ENCODE measurements at regions not wholly inside any gene's neighbourhood (a gene's known extent, or its start where the extent isn't known, plus 50 kb on each side); places are given as distances from the start of the nearest gene placed in this dataset.

DNA sequence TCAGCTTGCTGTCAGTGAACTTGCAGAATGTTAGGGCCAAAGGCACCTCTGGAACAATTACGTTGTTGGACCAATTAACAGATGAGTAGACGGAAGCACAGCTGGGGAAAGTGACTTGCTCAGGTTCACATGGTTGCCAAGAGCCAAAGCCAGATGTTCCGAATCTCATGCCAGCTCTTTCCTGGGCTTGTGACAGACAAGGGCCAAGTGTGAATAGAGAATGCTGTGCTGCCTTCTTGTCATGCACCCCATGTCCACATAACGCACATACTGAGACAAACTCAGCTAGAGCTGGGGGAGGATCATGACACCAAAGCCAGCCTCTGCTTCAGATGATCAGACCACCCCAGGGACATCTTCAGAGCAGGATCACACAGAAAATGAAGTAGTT is 616.3 kb downstream of the INSC start:
- no peak for DNase-seq (ENCODE audit: low read depth)

DNA sequence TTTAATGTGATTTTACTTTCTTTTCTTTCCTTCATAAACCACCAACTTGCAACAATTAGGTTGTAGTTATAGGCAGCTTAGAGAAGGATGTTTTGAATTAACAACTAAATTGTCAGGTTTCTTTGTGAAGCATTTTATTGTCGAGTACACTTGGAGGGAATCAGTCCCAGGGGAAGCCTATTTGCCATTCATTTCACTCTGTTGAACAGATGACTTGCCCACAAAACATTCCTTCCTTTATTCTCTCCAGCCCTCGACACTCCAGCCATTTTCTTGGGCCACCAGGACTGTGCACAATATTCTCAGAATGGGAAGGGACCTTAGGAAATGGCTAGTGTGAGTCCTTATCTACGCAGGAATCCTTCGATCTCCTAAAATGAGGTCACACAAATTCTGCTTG is 620.6 kb downstream of the SOX6 start:
- DNase-seq (ENCODE audit: low read depth) = no peak

DNA sequence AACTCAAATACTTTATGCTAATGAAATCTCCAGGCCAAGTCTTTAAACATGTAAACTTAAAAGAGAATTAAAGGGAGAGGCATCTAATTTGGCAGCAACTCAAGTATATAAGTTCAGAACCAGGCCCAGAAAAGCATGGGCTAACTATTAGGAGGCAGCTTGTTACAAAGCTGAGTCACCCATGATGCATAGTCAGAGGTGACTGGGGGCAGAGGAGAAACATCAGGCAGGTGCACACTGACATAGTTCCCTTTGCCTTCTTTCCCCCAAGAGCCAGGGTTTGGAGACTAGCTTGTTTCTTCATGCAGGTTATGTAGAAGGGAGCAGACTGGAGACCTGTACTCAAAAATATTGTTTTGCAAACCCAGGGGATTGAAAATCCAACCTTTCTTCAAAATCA is 619.0 kb downstream of the SOX6 start:
- no peak for DNase-seq (ENCODE audit: low read depth)

DNA sequence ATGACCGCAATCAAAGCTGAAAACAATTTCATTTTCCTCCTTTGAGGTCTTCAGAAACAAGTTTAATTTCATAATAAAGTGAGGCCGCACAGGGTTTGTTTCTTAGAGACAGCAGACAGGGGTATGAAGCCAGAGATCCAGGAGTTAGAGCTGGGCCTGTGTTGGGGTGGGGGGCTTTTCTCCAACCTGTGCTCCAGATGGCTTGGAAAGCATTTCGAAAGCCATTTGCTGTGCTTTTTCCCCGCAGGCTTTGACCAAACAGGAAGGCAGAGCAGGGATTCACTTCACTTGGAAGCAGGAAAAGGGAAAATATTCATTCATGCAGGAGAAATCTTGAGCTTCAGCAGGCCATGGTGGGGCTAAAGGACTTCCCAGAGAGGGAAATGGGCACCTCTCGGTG is 617.4 kb downstream of the SOX6 start:
- DNase-seq (ENCODE audit: low read depth) = no peak

DNA sequence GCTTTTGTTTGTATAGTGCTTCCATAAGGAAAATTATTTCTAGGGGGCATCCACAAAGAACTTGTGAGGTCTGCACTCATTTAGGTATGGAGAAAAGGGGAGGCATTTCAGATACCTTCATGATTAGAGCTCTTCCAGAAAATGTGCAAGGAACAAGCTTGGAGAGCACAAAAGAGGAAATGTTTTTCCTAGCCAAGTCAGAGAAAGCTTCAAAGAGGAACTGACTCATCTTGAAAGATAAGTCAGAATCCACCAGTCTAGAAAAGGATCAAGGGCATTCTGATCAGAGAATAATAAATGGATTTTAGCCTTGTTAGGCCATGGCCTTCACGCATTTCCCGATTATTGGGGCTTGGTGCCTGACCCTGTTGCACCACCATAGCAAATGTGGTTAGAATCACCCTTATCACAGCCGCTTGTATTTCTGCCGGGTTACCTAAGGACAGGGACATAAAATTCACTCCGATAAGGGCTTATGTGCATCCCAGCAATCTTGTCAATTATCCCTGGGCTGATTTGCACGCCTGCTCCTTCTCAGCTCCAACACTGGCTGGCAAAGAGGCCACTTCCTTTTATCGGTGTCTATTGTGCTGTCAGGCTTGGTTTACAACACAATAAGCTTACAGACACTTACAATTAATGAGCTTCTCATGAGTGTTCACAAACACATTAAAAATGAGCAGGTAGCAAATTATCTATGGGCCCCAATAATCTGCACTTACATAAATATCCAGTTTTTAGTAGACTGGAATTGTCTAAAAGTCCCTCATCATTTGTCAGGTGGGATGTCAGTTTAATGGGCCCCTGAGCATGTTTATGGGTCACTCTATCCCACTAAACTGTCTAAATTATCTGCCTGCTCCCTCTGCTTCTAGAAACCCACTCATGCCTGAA is 613.5 kb downstream of the SOX6 start:
- DNase-seq (ENCODE audit: low read depth) = no peak

DNA sequence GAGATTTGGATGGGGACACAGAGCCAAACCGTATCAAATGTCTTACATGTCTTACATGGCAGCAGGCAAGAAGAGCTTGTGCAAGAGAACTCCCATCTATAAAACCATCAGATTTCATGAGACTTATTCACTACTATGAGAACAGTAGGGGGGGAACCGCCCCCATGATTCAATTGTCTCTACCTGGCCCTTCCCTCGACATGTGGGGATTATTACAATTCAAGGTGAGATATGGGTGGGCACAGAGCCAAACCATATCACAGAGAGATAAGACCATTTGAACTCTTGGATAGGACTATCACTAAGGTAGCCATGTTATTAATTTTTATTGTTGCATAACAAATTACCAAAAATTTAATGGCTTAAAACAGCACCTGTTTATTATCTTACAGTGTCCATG is 611.7 kb downstream of the SOX6 start:
- DNase-seq (ENCODE audit: low read depth) = no peak

DNA sequence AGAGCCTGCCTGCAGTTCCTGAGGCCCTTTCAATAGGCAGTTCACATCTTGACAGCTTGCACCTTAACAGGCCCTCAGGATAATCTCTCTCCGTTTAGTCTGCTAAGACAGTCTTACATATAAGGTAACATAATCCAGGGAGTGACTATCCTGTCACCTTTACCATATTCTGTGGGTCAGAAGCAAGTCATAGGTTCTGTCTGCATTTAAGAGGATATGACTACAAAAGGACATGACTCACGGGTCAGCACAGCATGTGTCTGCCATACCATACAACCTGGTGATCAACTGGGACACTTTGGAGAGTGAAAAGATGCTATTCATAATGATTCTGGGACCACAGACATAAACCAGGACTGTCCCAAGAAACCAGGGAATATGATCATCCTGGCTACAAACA is 611.1 kb downstream of the SOX6 start:
- no peak for DNase-seq (ENCODE audit: low read depth)

DNA sequence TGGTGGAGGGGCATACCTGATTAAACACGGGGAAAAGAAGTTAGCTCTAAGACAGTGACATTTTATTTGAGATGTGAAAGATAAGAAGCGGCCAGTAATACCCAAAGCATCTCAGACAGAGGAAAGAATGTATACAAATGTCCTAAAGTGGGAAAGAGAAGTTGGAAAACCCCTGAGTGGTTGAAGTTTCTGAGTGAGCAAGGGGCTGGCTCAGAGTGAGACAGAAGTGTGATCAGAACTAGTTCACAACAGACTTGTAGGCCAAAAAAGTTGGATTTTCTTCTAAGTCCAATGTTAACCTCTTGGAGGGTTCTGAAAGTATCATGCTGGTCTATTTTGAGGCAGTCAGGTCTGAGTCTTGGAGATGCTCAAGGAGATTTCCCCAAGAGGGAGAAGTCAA is 608.7 kb downstream of the SOX6 start:
- DNase-seq (ENCODE audit: low read depth) = no peak

DNA sequence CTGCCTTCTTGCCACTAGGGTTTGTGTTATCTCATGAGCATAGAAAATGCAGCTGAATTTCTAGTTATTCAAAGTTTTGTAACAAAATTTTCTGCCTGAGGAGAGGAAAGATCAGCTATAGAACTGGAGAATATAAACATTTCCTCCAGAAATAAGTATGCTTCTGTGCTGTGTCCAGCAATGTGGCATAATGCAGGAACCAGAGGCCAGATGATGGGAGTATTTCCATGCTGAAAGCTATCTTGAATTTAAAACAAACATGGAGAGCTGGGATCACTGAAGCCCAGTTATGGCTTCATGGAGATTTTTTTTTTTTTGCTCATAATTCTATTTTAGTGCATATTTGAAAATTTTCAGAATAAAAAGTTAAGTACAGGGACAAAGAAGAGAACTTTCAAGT is 608.2 kb downstream of the SOX6 start:
- no peak for DNase-seq (ENCODE audit: low read depth)

DNA sequence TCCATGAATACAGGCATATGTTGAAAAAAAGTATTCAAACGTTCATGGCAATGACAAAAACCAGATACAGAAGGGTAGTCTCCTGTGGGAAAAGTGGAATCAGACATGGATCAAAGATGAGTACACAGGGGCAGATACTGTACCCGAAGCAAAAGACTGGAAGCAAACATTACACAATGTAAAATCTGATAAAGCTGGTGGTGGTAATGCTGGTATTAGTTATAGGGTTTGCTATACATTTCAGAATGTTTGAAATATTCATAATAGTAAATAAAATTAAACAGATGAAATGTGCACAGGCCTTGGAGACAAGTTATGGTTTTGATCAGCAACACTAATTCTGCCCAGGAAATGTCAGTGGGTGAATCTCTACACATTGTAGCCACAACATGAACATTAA is 607.6 kb downstream of the SOX6 start:
- no peak for DNase-seq (ENCODE audit: low read depth)

DNA sequence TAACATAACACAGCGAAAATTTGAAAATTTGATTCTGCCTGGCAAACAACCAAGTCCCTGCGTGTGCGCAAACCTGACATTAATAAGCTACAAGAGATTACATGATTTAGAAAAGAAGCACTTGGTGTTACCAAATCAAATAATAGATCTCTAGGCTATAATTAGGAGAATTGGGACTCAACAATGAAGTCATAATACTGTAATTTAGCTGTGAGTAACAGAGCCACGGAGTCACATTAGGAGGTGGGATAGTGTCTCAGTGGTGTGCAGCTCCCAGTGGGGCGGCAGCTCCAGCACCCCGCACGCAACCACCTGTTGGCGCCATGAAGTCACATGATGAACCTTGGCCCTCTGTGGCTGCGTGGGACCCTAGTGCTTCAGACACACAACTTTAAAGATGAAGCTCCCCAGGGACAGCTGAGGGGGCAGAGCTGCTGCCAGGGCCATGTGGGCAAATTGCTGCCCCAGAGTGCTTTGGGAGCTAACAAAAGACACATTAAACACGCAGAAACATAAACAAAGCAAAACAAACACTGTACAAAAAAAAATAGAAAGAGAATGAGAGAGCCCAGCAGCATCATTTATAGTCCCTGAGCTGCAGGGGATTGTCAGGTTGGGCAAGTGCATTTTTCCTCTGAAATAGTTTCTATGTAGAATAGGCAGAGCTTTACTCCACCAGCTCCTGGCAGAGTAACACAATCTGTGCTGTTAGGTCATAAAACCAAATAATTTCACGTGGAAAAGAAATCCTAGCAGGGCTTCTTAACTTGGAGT is 605.6 kb downstream of the SOX6 start:
- no peak for DNase-seq (ENCODE audit: low read depth)

DNA sequence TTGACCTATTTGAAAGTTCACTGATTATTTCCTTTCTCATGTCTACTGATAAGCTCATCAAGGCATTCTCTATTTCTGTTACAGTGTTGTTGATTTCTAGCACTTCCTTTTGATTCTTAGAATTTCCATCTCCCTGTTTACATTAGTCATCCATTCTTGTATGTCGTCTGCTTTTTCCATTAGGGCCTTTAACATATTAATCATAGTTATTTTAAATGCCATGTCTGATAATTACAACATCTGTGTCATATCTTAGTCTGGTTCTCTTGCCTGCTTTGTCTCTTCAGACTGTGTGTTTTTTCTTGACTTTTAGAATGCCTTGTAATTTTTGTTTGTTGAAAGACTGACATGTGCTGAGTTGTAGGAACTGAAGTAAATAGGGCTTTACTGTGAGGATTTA is 602.1 kb downstream of the SOX6 start:
- no peak for DNase-seq (ENCODE audit: low read depth)

DNA sequence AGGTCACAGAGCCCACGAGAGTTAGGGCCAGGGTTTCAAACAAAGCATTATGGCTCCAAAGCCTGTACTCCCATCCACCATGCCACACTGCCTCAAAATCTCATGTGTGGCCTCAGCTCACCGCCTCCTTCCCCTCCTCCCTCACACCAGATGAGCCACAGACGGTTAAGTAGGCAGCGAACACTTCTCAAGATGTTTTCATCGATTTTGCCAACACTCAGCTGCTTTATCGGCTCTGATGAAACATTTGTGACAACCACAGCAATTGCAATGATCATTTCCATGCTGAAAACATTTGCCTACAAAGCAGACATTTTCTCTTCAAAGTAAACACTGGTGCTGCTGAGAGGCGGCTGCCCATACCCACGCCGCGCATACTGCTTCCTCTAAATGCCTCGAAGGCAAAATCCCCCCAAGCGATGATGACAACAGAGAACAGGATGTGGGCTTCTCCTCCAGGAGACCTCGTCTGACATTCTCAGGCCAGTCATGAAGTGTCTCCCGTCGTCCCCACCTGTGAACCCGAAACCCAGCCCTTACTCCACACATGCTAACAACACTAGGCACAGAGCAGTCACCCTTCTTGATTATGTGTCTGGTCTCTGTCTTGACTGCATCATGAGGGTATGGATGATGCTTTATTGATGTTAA is 599.2 kb downstream of the SOX6 start:
- no peak for DNase-seq (ENCODE audit: low read depth)

DNA sequence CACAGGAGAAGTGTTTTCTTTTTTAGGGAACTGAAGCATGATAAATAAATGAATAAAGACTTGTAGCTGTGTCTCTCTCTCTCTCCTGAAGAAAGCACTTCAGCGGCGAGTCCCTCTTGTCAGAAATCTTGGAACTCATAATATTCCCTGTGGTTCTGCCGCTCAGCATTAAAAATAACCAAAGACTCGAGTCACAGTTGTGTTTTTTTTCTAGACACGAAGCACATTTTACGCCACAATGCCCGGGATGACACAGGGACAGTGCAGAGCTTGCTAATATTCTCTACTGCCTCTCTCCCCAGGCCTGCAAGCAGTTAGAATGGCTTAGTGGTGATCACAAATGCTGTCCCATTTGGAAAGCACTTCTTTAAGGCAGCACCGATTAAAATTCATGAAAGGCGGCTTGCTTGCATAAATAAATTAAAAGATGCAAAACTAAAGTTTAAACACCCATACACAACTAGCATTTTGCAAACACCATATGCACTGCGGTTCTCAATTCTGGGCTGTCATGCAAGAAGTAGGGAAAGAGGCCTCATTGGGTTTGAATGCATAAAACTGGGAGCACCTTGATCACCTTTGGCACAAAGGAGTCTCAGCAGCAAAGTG is 597.4 kb downstream of the SOX6 start:
- no peak for DNase-seq (ENCODE audit: low read depth)

DNA sequence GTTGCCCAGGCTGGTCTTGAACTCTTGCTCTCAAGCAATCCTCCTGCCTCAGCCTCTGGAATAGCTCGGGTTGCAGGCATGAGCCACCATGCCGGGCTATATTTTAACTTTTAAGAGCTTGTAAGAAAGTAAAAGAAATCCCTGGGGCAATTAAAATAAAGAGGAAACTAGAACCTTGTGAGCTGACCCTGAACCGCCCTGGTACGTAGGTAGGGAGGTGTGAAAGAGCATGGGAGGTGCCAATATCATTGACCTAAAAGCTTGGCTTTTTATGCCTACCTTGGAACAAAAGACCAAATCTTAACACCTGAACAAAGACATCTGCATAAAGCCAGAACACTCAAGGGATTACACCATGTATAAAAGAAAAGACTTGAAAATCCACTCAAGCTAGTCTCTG is 595.1 kb downstream of the SOX6 start:
- DNase-seq (ENCODE audit: low read depth) = no peak

DNA sequence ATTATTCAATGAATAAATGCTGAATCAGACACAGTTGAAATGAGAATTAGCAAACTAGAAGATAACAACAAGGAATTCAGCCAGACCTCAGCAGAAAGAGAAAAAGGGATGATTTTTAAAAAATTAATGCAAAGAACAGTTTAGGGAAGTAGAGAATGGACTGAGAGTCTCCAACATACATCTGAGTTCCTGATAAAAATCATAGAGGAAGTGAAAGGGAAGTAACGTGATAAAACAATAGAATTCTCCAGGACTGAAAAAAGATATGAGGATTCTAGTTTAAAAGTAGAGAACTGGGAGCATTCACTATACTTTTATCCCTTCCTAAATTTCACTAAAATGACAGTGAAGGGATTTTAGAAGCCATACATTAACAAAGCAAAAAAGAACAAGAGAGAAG is 592.0 kb downstream of the SOX6 start:
- DNase-seq (ENCODE audit: low read depth) = no peak

DNA sequence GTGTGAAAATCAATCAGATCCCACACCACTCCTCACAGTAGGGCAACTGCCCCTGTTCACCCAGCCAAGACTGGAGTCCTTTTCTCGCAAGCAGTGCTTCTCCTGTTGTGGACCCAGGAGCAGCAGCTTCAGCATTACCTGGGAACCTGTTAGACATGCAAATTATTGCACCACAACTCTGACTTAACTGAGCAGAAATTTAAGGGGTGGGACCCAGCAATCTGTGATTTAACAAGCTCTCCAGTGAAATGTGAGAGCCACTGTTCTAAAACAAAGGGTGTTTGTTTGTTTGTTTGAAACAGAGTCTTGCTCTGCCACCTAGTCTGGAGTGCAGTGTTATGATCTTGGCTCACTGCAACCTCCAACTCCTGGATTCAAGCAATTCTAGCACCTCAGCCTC is 591.4 kb downstream of the SOX6 start:
- no peak for DNase-seq (ENCODE audit: low read depth)

DNA sequence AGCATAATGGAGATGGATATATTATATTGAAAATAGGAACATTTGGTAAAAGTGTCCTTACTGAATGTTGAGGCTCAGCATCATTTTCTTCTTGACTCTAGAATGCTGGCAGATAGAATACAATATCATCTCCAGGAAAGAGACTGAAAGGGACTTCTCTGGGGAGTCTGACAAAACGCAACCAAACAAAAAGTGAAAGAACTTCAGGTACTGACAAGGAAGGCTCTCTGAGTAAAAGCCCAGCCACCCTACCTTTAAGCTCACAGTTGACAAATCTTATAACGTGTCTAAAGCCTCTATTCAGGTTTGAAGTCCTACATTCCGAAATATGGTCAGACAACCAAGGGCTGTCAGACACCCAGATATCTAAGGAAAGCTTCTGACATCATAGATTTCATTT is 590.8 kb downstream of the SOX6 start:
- no peak for DNase-seq (ENCODE audit: low read depth)

DNA sequence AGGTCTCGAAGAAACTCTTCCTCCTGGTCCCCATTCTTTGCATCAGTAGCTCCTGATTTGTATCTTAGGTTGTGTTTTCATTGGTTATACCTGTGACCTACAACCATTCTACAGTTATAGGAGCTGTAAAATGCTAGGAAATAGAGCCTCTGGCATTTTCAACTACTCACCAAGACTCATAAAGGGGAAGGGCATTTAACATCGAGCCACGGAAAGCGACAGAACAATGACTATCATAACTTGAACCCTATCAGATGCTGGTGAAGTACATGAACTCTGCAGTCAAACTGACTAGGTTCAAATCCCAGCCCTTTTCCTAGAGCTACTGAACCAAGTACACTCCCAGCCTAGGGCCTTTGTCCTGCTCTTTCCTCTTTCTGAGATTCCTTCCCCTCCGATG is 588.0 kb downstream of the SOX6 start:
- DNase-seq (ENCODE audit: low read depth) = no peak

DNA sequence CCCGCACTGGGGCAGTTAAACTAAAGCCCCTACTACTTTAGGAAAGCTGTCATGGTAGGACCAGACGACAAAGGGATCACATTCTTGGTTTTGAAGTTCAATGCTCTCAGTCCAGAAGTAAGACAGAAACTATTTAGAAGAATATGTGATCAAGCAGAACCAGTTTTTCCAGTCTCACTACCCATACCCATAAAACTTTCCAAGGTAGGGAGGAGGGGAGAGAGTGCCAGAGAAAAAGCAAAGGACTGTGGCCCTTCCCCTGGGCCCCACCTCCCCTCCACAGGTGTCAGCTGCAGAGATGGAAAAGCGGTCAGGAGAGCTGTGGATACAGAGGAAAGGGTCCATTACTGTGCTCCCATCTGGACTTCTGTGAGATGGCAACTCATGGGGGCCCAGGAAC is 587.1 kb downstream of the SOX6 start:
- DNase-seq (ENCODE audit: low read depth) = no peak

DNA sequence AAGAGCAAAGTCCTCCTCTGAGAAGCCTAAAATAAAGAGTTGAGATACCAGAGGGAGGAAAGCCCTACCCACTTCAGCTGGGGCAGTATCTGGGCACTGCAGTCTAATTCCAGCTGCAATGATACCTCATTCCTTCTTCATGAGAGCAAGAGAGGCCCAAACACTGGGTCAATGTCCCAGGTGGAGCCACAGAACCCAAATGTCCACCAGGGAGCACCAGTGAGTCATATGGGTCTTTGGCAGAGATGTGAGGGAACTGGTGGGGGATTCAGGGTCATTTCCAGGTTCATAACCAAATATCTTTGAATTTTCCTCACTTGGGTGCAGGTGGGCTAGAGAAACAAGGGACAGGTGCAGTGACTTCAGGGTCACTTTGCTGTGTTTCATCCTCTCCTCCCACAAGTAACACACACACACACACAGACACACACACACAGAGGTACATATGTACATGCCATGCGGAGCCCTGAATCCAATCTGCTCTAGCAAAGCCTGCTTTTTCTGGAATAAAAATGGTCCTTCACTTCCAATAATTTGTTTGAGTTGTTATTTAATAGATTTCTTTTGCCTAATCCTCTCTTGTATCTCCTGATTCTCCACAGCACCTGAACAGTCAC is 585.4 kb downstream of the SOX6 start:
- DNase-seq (ENCODE audit: low read depth) = no peak

DNA sequence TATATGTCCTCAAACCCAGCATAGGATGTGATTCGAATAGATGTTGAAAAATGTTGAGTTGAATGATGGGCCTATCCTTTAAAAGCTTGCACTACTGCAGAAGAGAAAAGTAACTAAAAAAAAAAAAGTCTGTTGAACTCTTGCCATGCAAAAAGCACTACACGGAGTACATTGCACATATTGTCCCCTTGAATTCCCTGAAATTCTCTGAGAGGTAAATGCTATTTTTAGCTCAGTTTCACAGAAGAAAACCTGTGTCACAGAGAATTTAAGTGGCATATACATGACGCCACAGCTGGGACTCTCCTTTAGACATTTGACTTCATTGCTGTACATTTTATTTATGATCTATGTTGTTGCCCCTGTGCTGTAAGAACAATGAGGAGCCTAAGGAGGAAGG is 583.8 kb downstream of the SOX6 start:
- DNase-seq (ENCODE audit: low read depth) = no peak

Data from GM04503 (cell line).